CD4-positive, alpha-beta memory T cell (primary cell): ENCODE measurements at regions not wholly inside any gene's neighbourhood (a gene's known extent, or its start where the extent isn't known, plus 50 kb on each side); places are given as distances from the start of the nearest gene placed in this dataset.

Experiments used
- CTCF ChIA-PET: fragments of 350-600 bp; sonication (Branson Sonifier 250); formaldehyde crosslinking; loops from one replicate; lab custom pipeline; 2021; ENCODE audit warnings: inconsistent platforms; ENCODE audit not compliant: partially characterized antibody; lab: Charles Lee
- POLR2A ChIA-PET: fragments of 350-600 bp; sonication (Branson Sonifier 250); formaldehyde crosslinking; loops from one replicate; lab custom pipeline; 2021; ENCODE audit not compliant: partially characterized antibody; lab: Charles Lee
- DNase-seq, 5 donors: peaks; one replicate each; pipeline versions ENCODE4 v3.0.0 to v3.0.0-alpha.2; 2020 to 2022; ENCODE audit warnings: mixed read lengths in 1 of 5
- H3K27ac ChIP-seq: one replicate; pipeline ENCODE4 v1.7.0; 2013; ENCODE audit warnings: low read depth, low read length
- H3K27me3 ChIP-seq: 2 replicates; pipeline ENCODE4 v1.7.0; 2013; ENCODE audit warnings: mild to moderate bottlenecking, low read length, moderate library complexity; ENCODE audit not compliant: insufficient read depth
- H3K36me3 ChIP-seq: 2 replicates; pipeline ENCODE4 v1.7.0; 2013; ENCODE audit warnings: mild to moderate bottlenecking, low read length, moderate library complexity; ENCODE audit not compliant: insufficient read depth
- H3K4me1 ChIP-seq: 2 replicates; pipeline ENCODE4 v1.7.0; 2013; ENCODE audit warnings: mild to moderate bottlenecking, low read length, moderate library complexity; ENCODE audit not compliant: insufficient read depth
- H3K4me3 ChIP-seq, 2 donors: one replicate each; pipeline ENCODE4 v1.7.0; 2013; ENCODE audit warnings: low read length in 2 of 2, mild to moderate bottlenecking in 1 of 2
- H3K9me3 ChIP-seq, 2 donors: one replicate each; pipeline ENCODE4 v1.7.0; 2013; ENCODE audit warnings: low read length in 2 of 2, control low read depth in 1 of 2; ENCODE audit not compliant: control insufficient read depth in 1 of 2
- H3K27ac Mint-ChIP-seq, 7 donors: one replicate each; pipeline ENCODE4 v1.8.0; 2020 to 2021; ENCODE audit warnings: mixed read lengths in 7 of 7, mild to moderate bottlenecking in 6 of 7, inconsistent platforms in 3 of 7, moderate library complexity in 3 of 7
- H3K27me3 Mint-ChIP-seq, 2 donors: one replicate each; pipeline ENCODE4 v1.8.0; 2020 to 2021; ENCODE audit warnings: mixed read lengths in 2 of 2
- H3K36me3 Mint-ChIP-seq, 2 donors: one replicate each; pipeline ENCODE4 v1.8.0; 2020 to 2021; ENCODE audit warnings: mixed read lengths in 2 of 2, inconsistent platforms in 1 of 2, mild to moderate bottlenecking in 1 of 2
- H3K4me1 Mint-ChIP-seq, 4 donors: one replicate each; pipeline ENCODE4 v1.8.0; 2020 to 2021; ENCODE audit warnings: mixed read lengths in 4 of 4, mild to moderate bottlenecking in 1 of 4
- H3K4me3 Mint-ChIP-seq, 8 donors: one replicate each; pipeline ENCODE4 v1.8.0; 2020 to 2021; ENCODE audit warnings: mixed read lengths in 8 of 8, mild to moderate bottlenecking in 7 of 8, moderate library complexity in 6 of 8, inconsistent platforms in 3 of 8
- H3K9me3 Mint-ChIP-seq, 8 donors: one replicate each; pipeline ENCODE4 v1.8.0; 2020 to 2021; ENCODE audit warnings: mixed read lengths in 8 of 8, mild to moderate bottlenecking in 5 of 8, inconsistent platforms in 3 of 8, moderate library complexity in 1 of 8
- intact Hi-C: fragments of 100-400 bp; cut with micrococcal nuclease; formaldehyde crosslinking; loops from one replicate; pipeline ENCODE4 v1.15.1; 2023

DNA sequence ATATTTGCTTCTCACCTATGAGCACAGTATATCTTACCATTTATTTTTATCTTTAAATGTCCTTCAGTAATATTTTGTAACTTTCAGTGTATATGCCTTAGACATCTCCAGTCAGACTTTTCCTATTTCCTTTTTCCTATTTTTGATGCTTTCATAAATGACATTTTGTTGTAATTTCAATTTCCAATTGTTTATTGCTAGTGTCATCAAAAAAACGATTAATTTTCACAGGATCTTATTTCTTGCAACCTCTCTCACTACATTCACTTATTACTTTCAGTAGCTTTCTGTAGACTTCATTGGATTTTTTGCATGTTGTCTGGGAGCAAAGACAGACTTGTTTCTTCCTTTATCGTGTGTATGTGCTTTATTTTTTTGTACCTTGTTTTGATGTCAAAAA, 602.4 kb downstream of the AJAP1 start:
- Mint-ChIP-seq H3K27ac (no peak overlapping the region), H3K36me3 (peaks cover 2 to 4% of the 10 kb centered on the region in 2 donors), H3K4me3 (no peak overlapping the region), H3K27me3 (peaks cover 0 to 1% of the 10 kb centered on the region in 2 donors), H3K9me3 (peaks cover 11 to 34% (median 19%) of the 10 kb centered on the region in 8 donors), H3K4me1 (no peaks in the 10 kb centered on the region)
- Histone ChIP-seq H3K4me3 (no peak overlapping the region), H3K36me3 (no peaks in the 10 kb centered on the region), H3K27ac (no peak overlapping the region), H3K27me3 (no peaks in the 10 kb centered on the region), H3K4me1 (no peaks in the 10 kb centered on the region), H3K9me3 (no peaks in the 10 kb centered on the region)
- no peak for DNase-seq
- ChIA-PET CTCF (no interaction called here), POLR2A (no interaction called here)
- intact Hi-C loops = no loop called here

DNA sequence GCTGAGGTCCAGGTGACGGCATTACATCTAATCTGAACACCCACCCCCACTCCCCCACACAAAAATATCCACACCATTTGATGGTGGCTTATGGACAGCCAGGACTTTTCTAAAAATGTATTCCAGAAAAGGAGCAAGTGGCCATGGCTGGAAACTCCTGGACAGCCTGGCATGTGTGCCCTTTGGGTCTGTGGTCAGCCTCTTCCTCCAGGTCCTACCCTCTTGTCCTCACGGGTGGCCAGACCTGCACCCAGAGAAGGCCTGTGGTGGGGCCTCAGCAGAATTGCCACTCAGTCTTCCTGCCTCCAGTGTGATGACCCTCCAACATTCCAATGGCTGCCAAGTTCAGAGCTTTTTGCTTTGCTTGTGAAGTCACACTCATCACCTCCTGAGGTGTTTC, 600.6 kb downstream of the AJAP1 start:
- ChIA-PET POLR2A (no interaction called here), CTCF (no interaction called here)
- Histone ChIP-seq H3K36me3 (no peaks in the 10 kb centered on the region), H3K27ac (no peak overlapping the region), H3K4me1 (no peaks in the 10 kb centered on the region), H3K27me3 (no peaks in the 10 kb centered on the region), H3K9me3 (no peaks in the 10 kb centered on the region), H3K4me3 (no peak overlapping the region)
- Mint-ChIP-seq H3K9me3 (peaks cover 11 to 27% (median 18%) of the 10 kb centered on the region in 8 donors), H3K36me3 (peaks cover 2 to 4% of the 10 kb centered on the region in 2 donors), H3K27ac (no peak overlapping the region), H3K4me1 (no peaks in the 10 kb centered on the region), H3K27me3 (peaks cover 1 to 2% of the 10 kb centered on the region in 2 donors), H3K4me3 (no peak overlapping the region)
- DNase-seq = no peak
- intact Hi-C loops = no loop called here

DNA sequence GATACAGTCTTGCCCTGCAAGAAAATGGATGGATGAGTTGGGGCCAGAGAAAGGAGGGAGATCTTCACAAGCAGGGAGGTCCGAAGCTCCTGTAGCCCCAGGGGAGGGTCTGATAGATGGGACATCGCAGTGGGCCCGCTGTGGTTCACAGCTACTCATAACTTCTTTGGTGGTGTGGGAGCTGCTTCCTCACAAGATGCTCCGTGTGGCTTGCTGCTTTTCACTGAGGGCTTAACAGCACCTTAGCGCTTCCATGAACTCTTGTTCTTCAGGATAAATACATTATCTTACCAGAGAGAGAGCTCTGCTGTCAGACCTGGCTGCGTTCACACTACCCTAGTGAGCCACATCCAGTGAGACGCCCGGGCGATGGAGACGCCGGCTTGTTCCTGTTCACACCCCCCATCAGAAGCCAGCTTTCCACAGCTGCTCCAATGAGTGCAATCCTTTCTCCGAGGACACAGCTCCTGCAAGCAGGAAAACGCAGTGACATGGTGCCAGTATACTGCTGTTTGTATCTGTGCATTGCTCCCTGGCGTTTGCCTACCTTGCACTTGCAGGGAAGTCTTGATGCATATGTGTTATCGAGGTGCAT, 599.8 kb downstream of the AJAP1 start:
- H3K27me3 Mint-ChIP-seq = peaks cover 1 to 2% of the 10 kb centered on the region in 2 donors
- no peaks in the 10 kb centered on the region for H3K4me1 Mint-ChIP-seq
- peaks cover 11 to 21% (median 13%) of the 10 kb centered on the region in 8 donors for H3K9me3 Mint-ChIP-seq
- H3K9me3 ChIP-seq = no peaks in the 10 kb centered on the region
- no peak overlapping the region for H3K27ac Mint-ChIP-seq
- CTCF ChIA-PET = no interaction called here
- H3K36me3 Mint-ChIP-seq = no peaks in the 10 kb centered on the region
- intact Hi-C loops = no loop called here
- H3K27ac ChIP-seq = no peak overlapping the region
- H3K4me3 Mint-ChIP-seq = no peak overlapping the region
- no peaks in the 10 kb centered on the region for H3K4me1 ChIP-seq
- POLR2A ChIA-PET = no interaction called here
- H3K36me3 ChIP-seq = no peaks in the 10 kb centered on the region
- no peaks in the 10 kb centered on the region for H3K27me3 ChIP-seq
- no peak for DNase-seq
- no peak overlapping the region for H3K4me3 ChIP-seq

DNA sequence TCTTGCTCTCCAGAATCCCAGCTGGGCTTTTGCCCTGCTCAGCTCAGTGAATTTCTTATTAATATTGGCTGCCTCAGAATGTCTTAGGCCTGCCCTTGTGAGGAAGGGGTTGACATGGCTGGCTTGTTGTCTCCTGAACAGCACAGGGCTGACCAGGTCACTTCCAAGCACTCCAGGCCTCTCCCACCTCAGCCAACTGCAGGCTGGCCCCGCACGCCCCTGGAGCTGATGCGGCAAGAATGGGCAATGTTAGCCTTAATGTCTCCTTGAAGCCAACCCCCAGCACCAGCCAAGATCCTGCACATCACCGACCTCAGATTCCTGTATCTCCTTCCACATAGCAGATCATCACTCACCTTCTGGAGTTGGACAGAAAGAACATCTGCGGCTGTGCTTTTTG, 598.6 kb downstream of the AJAP1 start:
- Histone ChIP-seq H3K27ac (no peak overlapping the region), H3K36me3 (no peaks in the 10 kb centered on the region), H3K4me1 (no peaks in the 10 kb centered on the region), H3K27me3 (no peaks in the 10 kb centered on the region), H3K4me3 (no peak overlapping the region), H3K9me3 (no peaks in the 10 kb centered on the region)
- no peaks in the 10 kb centered on the region for H3K4me1 Mint-ChIP-seq
- no peak overlapping the region for H3K4me3 Mint-ChIP-seq
- DNase-seq = no peak
- ChIA-PET POLR2A (no interaction called here), CTCF (no interaction called here)
- H3K27me3 Mint-ChIP-seq = peaks cover 0 to 2% of the 10 kb centered on the region in 2 donors
- no peak overlapping the region for H3K27ac Mint-ChIP-seq
- intact Hi-C loops = no loop called here
- H3K9me3 Mint-ChIP-seq = peaks cover 2 to 9% (median 7%) of the 10 kb centered on the region in 8 donors
- no peaks in the 10 kb centered on the region for H3K36me3 Mint-ChIP-seq

DNA sequence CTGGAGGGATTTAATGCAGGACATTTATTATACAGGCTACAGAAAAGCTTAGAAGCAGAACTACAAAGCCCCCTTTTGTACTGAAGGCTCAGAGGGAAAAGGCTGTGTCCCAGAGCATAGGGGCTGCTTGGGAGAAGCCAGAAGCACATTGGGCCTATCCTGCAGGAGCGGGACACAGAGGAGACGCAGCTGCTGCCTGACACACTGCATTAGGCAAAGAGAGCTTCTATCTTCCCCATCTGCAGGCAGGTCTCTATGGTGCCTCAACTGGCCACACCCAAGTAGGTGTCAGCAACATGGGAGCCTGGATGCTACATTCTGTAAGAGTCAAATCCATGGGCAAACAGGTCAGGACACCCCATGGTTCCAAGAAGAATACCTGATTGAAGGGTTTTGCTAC, 595.9 kb downstream of the AJAP1 start:
- H3K36me3 ChIP-seq = no peaks in the 10 kb centered on the region
- H3K27me3 Mint-ChIP-seq = peaks cover 2 to 4% of the 10 kb centered on the region in 2 donors
- H3K9me3 ChIP-seq = no peaks in the 10 kb centered on the region
- no peak overlapping the region for H3K27ac ChIP-seq
- no peak overlapping the region for H3K4me3 Mint-ChIP-seq
- POLR2A ChIA-PET = no interaction called here
- intact Hi-C loops = no loop called here
- no peaks in the 10 kb centered on the region for H3K27me3 ChIP-seq
- H3K9me3 Mint-ChIP-seq = peaks cover 0 to 7% (median 4%) of the 10 kb centered on the region in 8 donors
- CTCF ChIA-PET = no interaction called here
- H3K4me3 ChIP-seq = no peak overlapping the region
- H3K27ac Mint-ChIP-seq = no peak overlapping the region
- no peak for DNase-seq
- H3K36me3 Mint-ChIP-seq = no peaks in the 10 kb centered on the region
- H3K4me1 Mint-ChIP-seq = no peaks in the 10 kb centered on the region
- no peaks in the 10 kb centered on the region for H3K4me1 ChIP-seq

DNA sequence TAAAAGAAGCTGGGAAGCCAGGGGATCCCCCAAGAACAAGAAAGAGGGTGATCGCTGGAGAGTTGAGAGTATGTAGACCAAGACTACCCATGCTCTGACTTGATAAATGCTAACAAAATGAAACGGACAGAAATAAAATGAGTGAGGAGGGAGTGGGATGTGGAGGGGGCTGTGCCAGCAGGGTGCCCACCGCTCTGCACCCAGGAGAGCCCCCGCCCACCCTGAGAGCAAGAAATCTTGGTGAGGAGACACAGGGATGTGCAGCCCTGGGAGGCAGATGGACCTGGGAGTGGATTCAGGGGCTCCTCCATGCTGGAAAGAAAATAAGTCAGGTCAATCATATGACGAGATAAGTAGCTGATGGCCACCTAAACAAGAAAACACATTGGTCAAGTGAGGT, 590.9 kb downstream of the AJAP1 start:
- H3K4me3 Mint-ChIP-seq = no peak overlapping the region
- peaks cover 0 to 7% (median 0%) of the 10 kb centered on the region in 8 donors for H3K9me3 Mint-ChIP-seq
- H3K4me1 Mint-ChIP-seq = no peaks in the 10 kb centered on the region
- no peak for DNase-seq
- CTCF ChIA-PET = no interaction called here
- no peak overlapping the region for H3K4me3 ChIP-seq
- no peaks in the 10 kb centered on the region for H3K9me3 ChIP-seq
- no peak overlapping the region for H3K27ac Mint-ChIP-seq
- no peaks in the 10 kb centered on the region for H3K36me3 Mint-ChIP-seq
- H3K4me1 ChIP-seq = no peaks in the 10 kb centered on the region
- H3K36me3 ChIP-seq = no peaks in the 10 kb centered on the region
- no peaks in the 10 kb centered on the region for H3K27me3 ChIP-seq
- POLR2A ChIA-PET = no interaction called here
- H3K27me3 Mint-ChIP-seq = peaks cover 2 to 7% of the 10 kb centered on the region in 2 donors
- no peak overlapping the region for H3K27ac ChIP-seq
- intact Hi-C loops = no loop called here

DNA sequence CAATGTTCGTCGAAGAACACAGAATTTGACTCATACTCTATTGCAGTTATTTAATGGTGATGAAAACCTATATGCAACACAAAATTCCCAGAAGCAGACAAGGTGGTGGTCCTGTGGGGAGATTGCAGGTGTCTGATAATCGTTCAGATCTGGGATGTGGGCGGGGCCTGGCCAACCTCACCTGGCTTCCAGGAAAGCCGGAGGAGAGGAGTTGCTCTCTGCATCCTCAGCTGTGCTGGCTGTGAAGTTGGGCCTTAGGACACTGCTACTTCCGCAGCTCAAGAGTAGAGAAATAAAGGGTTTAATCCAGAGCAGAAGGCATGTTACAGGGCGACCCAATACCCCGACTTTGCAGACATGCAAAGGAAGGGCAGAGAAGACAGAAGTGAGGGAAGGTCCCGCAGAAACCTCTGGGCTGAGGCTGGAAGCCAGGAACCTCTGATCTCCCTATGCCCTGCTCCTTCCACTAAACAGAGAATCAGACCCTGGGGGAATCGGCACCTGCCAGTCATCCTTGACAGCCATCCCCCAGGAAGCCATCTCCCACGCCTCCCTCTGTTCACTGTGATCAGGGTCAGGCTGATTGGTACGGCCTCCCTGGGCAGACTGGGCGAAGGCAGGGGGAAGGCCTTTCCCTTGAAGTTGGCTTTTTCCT, 590.3 kb downstream of the AJAP1 start:
- CTCF ChIA-PET = no interaction called here
- no peaks in the 10 kb centered on the region for H3K4me1 Mint-ChIP-seq
- POLR2A ChIA-PET = no interaction called here
- intact Hi-C loops = no loop called here
- no peak overlapping the region for H3K4me3 Mint-ChIP-seq
- no peak for DNase-seq
- no peaks in the 10 kb centered on the region for H3K4me1 ChIP-seq
- H3K27me3 Mint-ChIP-seq = peaks cover 2 to 7% of the 10 kb centered on the region in 2 donors
- H3K36me3 Mint-ChIP-seq = no peaks in the 10 kb centered on the region
- H3K4me3 ChIP-seq = no peak overlapping the region
- H3K9me3 Mint-ChIP-seq = peaks cover 0 to 7% (median 0%) of the 10 kb centered on the region in 8 donors
- H3K36me3 ChIP-seq = no peaks in the 10 kb centered on the region
- no peak overlapping the region for H3K27ac Mint-ChIP-seq
- no peaks in the 10 kb centered on the region for H3K27me3 ChIP-seq
- no peak overlapping the region for H3K27ac ChIP-seq
- no peaks in the 10 kb centered on the region for H3K9me3 ChIP-seq
